ENCODE measurements at regions not wholly inside any gene's neighbourhood (a gene's known extent, or its start where the extent isn't known, plus 50 kb on each side); places are given as distances from the start of the nearest gene placed in this dataset.
"Not testable (repeated sequence)": the region's sequence is repeated elsewhere in the genome, so short reads cannot be mapped to it uniquely, and the experiment has no call there.

GRCh38 chr4:12116009-12116552, 687.4 kb upstream of the HS3ST1 start:
- Histone ChIP-seq H3K9ac (ENCODE audit: low read length) (no peak overlapping the region), H3K9me2 (replicated peaks; ENCODE audit: insufficient read depth, low read length) (no peaks in the 10 kb centered on the region), H3K4me2 (ENCODE audit: low read depth, low read length) (no peak overlapping the region), H3K4me1 (ENCODE audit: low read length) (peaks cover 10% of the 10 kb centered on the region; the same call in 1 of the 2 replicates), H3K36me3 (replicated peaks; ENCODE audit: insufficient read depth, low read length) (no peaks in the 10 kb centered on the region), H3K27ac (ENCODE audit: low read length) (no peak overlapping the region), H3K9me3 (replicated peaks; ENCODE audit: insufficient read depth, low read length) (no peaks in the 10 kb centered on the region), H2AFZ (ENCODE audit: low read length) (no peak overlapping the region), H3K4me3 (ENCODE audit: low read length) (no peak overlapping the region), H4K20me1 (ENCODE audit: insufficient read depth, low read length) (no peaks in the 10 kb centered on the region), H3F3A (ENCODE audit: insufficient read depth, low read length) (no peaks in the 10 kb centered on the region), H3K79me2 (ENCODE audit: low read length) (no peaks in the 10 kb centered on the region), H3K27me3 (replicated peaks; ENCODE audit: insufficient read depth, low read length) (no peaks in the 10 kb centered on the region)
- TF ChIP-seq EZH2phosphoT487 (IDR thresholded peaks at IDR 0.05; ENCODE audit: low read length) = no peak
- no peak for TF ChIP-seq EZH2 (optimal IDR thresholded peaks at IDR 0.05; ENCODE audit: low read depth, low read length)
- TF ChIP-seq, protein P1, sequence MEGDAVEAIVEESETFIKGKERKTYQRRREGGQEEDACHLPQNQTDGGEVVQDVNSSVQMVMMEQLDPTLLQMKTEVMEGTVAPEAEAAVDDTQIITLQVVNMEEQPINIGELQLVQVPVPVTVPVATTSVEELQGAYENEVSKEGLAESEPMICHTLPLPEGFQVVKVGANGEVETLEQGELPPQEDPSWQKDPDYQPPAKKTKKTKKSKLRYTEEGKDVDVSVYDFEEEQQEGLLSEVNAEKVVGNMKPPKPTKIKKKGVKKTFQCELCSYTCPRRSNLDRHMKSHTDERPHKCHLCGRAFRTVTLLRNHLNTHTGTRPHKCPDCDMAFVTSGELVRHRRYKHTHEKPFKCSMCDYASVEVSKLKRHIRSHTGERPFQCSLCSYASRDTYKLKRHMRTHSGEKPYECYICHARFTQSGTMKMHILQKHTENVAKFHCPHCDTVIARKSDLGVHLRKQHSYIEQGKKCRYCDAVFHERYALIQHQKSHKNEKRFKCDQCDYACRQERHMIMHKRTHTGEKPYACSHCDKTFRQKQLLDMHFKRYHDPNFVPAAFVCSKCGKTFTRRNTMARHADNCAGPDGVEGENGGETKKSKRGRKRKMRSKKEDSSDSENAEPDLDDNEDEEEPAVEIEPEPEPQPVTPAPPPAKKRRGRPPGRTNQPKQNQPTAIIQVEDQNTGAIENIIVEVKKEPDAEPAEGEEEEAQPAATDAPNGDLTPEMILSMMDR (IDR thresholded peaks at IDR 0.05; ENCODE audit: low read length) = no peak
- no peak for DNase-seq

DNA sequence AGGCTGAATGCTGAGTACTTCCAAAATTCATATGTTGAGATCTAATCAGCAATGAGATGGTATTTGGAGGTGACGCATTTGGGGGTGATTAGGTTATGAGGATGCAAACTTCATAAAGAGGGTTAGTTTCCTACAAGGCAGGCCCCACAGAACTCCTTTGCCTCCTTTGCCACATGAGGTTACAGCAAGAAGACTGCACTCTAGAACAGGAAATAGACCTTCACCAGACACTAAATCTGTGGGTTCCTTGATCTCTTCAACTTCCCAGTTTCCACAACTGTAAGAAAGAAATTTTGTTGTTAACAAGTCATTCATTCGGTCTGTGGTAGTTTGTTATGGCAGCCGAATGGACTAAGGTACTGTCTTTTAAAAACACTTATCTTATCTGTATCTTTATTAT, 681.9 kb upstream of the HS3ST1 start:
- H4K20me1 ChIP-seq (ENCODE audit: insufficient read depth, low read length) = no peaks in the 10 kb centered on the region
- H3K9me3 ChIP-seq (replicated peaks; ENCODE audit: insufficient read depth, low read length) = no peaks in the 10 kb centered on the region
- no peak overlapping the region for H3K4me3 ChIP-seq (ENCODE audit: low read length)
- no peak overlapping the region for H3K4me2 ChIP-seq (ENCODE audit: low read depth, low read length)
- H3K36me3 ChIP-seq (replicated peaks; ENCODE audit: insufficient read depth, low read length) = no peaks in the 10 kb centered on the region
- no peaks in the 10 kb centered on the region for H3K4me1 ChIP-seq (ENCODE audit: low read length)
- TF ChIP-seq EZH2 (optimal IDR thresholded peaks at IDR 0.05; ENCODE audit: low read depth, low read length) (no peak), EZH2phosphoT487 (IDR thresholded peaks at IDR 0.05; ENCODE audit: low read length) (no peak)
- TF ChIP-seq, protein P1 (IDR thresholded peaks at IDR 0.05; ENCODE audit: low read length) = no peak
- H3K79me2 ChIP-seq (ENCODE audit: low read length) = no peaks in the 10 kb centered on the region
- no peak overlapping the region for H3K27ac ChIP-seq (ENCODE audit: low read length)
- no peak overlapping the region for H3K9ac ChIP-seq (ENCODE audit: low read length)
- no peaks in the 10 kb centered on the region for H3K27me3 ChIP-seq (replicated peaks; ENCODE audit: insufficient read depth, low read length)
- H3K9me2 ChIP-seq (replicated peaks; ENCODE audit: insufficient read depth, low read length) = no peaks in the 10 kb centered on the region
- DNase-seq = no peak
- no peaks in the 10 kb centered on the region for H3F3A ChIP-seq (ENCODE audit: insufficient read depth, low read length)
- H2AFZ ChIP-seq (ENCODE audit: low read length) = no peak overlapping the region

- not testable (repeated sequence) for H3K9me3 ChIP-seq (replicated peaks; ENCODE audit: insufficient read depth, low read length); H3K9ac ChIP-seq (ENCODE audit: low read length); H3F3A ChIP-seq (ENCODE audit: insufficient read depth, low read length); H3K4me2 ChIP-seq (ENCODE audit: low read depth, low read length); DNase-seq; H3K27ac ChIP-seq (ENCODE audit: low read length); H3K36me3 ChIP-seq (replicated peaks; ENCODE audit: insufficient read depth, low read length); H3K79me2 ChIP-seq (ENCODE audit: low read length); H3K9me2 ChIP-seq (replicated peaks; ENCODE audit: insufficient read depth, low read length); H3K4me1 ChIP-seq (ENCODE audit: low read length); H2AFZ ChIP-seq (ENCODE audit: low read length); H3K4me3 ChIP-seq (ENCODE audit: low read length); H3K27me3 ChIP-seq (replicated peaks; ENCODE audit: insufficient read depth, low read length); H4K20me1 ChIP-seq (ENCODE audit: insufficient read depth, low read length)
Measured at GRCh38 chr4:12109056-12109455, 680.4 kb upstream of the HS3ST1 start.

DNA sequence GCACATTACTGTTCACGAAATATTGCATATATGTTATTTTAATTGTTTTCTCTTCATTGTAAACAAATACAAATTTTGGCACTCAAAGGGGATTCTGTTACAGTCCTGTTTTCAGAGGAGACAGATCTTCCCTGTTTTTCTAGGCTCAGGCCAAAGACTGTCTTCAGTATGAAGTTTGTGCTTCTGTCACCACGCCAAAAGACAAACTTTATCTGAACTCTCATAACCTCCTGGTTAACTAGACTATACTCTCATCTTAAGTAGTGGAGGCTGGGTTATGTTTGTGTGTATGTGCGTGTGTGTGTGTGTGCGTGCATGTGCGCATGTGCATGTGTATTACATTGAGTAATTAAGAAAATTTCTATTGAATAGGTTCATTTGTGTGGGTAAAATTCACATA, 676.8 kb upstream of the HS3ST1 start:
- no peaks in the 10 kb centered on the region for H3K36me3 ChIP-seq (replicated peaks; ENCODE audit: insufficient read depth, low read length)
- no peaks in the 10 kb centered on the region for H4K20me1 ChIP-seq (ENCODE audit: insufficient read depth, low read length)
- no peak overlapping the region for H3K27ac ChIP-seq (ENCODE audit: low read length)
- no peaks in the 10 kb centered on the region for H3K27me3 ChIP-seq (replicated peaks; ENCODE audit: insufficient read depth, low read length)
- H3K9me2 ChIP-seq (replicated peaks; ENCODE audit: insufficient read depth, low read length) = no peaks in the 10 kb centered on the region
- no peak overlapping the region for H2AFZ ChIP-seq (ENCODE audit: low read length)
- H3K9ac ChIP-seq (ENCODE audit: low read length) = no peak overlapping the region
- no peak for DNase-seq
- H3K9me3 ChIP-seq (replicated peaks; ENCODE audit: insufficient read depth, low read length) = no peaks in the 10 kb centered on the region
- no peaks in the 10 kb centered on the region for H3K79me2 ChIP-seq (ENCODE audit: low read length)
- H3F3A ChIP-seq (ENCODE audit: insufficient read depth, low read length) = no peaks in the 10 kb centered on the region
- no peaks in the 10 kb centered on the region for H3K4me1 ChIP-seq (ENCODE audit: low read length)
- no peak overlapping the region for H3K4me3 ChIP-seq (ENCODE audit: low read length)
- H3K4me2 ChIP-seq (ENCODE audit: low read depth, low read length) = no peak overlapping the region
- TF ChIP-seq, protein P1 (IDR thresholded peaks at IDR 0.05; ENCODE audit: low read length) = no peak
- no peak for TF ChIP-seq EZH2phosphoT487 (IDR thresholded peaks at IDR 0.05; ENCODE audit: low read length)
- TF ChIP-seq EZH2 (optimal IDR thresholded peaks at IDR 0.05; ENCODE audit: low read depth, low read length) = no peak

- H3K9me3 ChIP-seq (replicated peaks; ENCODE audit: insufficient read depth, low read length); H3K27ac ChIP-seq (ENCODE audit: low read length); H3K4me1 ChIP-seq (ENCODE audit: low read length); H3K4me3 ChIP-seq (ENCODE audit: low read length); H3F3A ChIP-seq (ENCODE audit: insufficient read depth, low read length); H3K36me3 ChIP-seq (replicated peaks; ENCODE audit: insufficient read depth, low read length); H3K9me2 ChIP-seq (replicated peaks; ENCODE audit: insufficient read depth, low read length); H2AFZ ChIP-seq (ENCODE audit: low read length); DNase-seq; H3K4me2 ChIP-seq (ENCODE audit: low read depth, low read length); H4K20me1 ChIP-seq (ENCODE audit: insufficient read depth, low read length); H3K79me2 ChIP-seq (ENCODE audit: low read length); H3K9ac ChIP-seq (ENCODE audit: low read length); H3K27me3 ChIP-seq (replicated peaks; ENCODE audit: insufficient read depth, low read length): not testable (repeated sequence)
Measured at GRCh38 chr4:12089920-12090319, 661.2 kb upstream of the HS3ST1 start.
